Kidney (tissue), 13 donors: ENCODE measurements at regions not wholly inside any gene's neighbourhood (a gene's known extent, or its start where the extent isn't known, plus 50 kb on each side); places are given as distances from the start of the nearest gene placed in this dataset.

Experiments
- DNase-seq, 5 donors: peaks; one replicate each; pipeline ENCODE4 v3.0.0-alpha.2; 2013 to 2020
- FAIRE-seq: peaks from 2 replicates; lab custom pipeline; 2012; peaks lifted over from hg19 to GRCh38; lab: Jason Lieb, UNC
- H3K27ac ChIP-seq, 2 donors: one replicate each; pipeline ENCODE4 v1.7.0; 2013; ENCODE audit warnings: low read depth in 2 of 2, low read length in 2 of 2, inconsistent platforms in 1 of 2
- H3K27me3 ChIP-seq: one replicate; pipeline ENCODE4 v1.7.1; 2013; ENCODE audit warnings: low read length, inconsistent platforms; ENCODE audit not compliant: control insufficient read depth, insufficient read depth
- H3K36me3 ChIP-seq, 3 donors: one replicate each; pipeline versions ENCODE4 v1.7.0 to v1.7.1; 2013; ENCODE audit warnings: low read length in 3 of 3, control low read depth in 1 of 3, inconsistent platforms in 1 of 3; ENCODE audit not compliant: insufficient read depth in 3 of 3, control insufficient read depth in 2 of 3
- H3K4me1 ChIP-seq, 3 donors: one replicate each; pipeline versions ENCODE4 v1.7.0 to v1.7.1; 2013; ENCODE audit warnings: low read length in 3 of 3, inconsistent platforms in 1 of 3, low read depth in 1 of 3; ENCODE audit not compliant: control insufficient read depth in 2 of 3, insufficient read depth in 2 of 3
- H3K4me3 ChIP-seq, 3 donors: one replicate each; pipeline versions ENCODE4 v1.7.0 to v1.8.1; 2013; ENCODE audit warnings: low read length in 3 of 3, control low read depth in 1 of 3, inconsistent platforms in 1 of 3
- H3K9ac ChIP-seq, 3 donors: one replicate each; pipeline versions ENCODE4 v1.7.0 to v1.7.1; 2013; ENCODE audit warnings: low read length in 3 of 3, control low read depth in 1 of 3, inconsistent platforms in 1 of 3
- H3K9me3 ChIP-seq, 3 donors: one replicate each; pipeline versions ENCODE4 v1.7.0 to v1.7.1; 2013; ENCODE audit warnings: low read length in 3 of 3, control low read depth in 1 of 3, inconsistent platforms in 1 of 3; ENCODE audit not compliant: control insufficient read depth in 2 of 3, insufficient read depth in 1 of 3
- intact Hi-C: fragments of 100-400 bp; cut with DNase I; formaldehyde crosslinking; loops from one replicate; pipeline ENCODE4 v1.11.1; 2022
- TF ChIP-seq, protein P1 (sequence below): IDR thresholded peaks from 3 replicates; pipeline ENCODE4 v1.5.1; 2012; ENCODE audit warnings: mild to moderate bottlenecking, moderate library complexity, borderline replicate concordance; ENCODE audit not compliant: insufficient read depth; ENCODE audit errors: extremely low read depth
- donor health status: control.
- donor health status: control.
- donor health status: control.
- donor health status: control.
- donor health status: control.
- donor health status: DM: yes; HTN: yes; CAD: no.
- donor health status: Normal renal cell carcinoma (clear cell type).

DNA sequence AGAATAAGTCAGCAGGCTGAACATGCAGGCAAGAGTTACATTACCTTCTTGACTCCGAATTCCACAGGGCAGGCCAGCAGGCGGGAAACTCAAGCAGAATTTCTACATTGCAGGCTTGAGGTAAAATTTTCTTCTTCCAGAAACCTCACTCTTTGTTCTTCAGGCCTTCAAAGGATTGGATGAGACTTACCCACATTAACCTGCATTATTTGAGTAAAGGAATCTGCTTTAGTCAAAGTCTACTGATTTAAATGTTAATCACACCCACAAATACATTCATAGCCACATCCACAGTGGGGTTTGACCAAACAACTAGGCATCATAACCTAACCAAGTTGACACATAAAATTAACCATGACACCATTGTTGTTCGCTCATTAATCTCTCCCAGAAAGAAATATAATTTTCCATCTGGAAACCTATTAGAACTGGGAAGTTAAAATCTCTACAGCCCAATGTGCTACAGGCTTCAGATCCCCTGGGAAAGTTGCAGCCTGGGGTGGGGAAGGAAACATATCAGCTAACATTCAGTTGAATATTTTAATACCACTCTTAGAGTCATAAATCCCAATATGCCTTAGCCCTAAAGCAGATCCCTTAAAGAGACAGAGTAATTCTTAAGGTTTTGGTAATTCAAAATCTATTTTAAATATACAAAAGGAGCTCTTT lies 468.2 kb upstream of the TNP1 start:
- Histone ChIP-seq H3K27ac (no peak overlapping the region), H3K27me3 (no peaks in the 10 kb centered on the region), H3K9ac (no peak overlapping the region), H3K9me3 (no peaks in the 10 kb centered on the region), H3K4me1 (peaks cover 7 to 13% (median 10%) of the 10 kb centered on the region in 3 donors), H3K36me3 (no peaks in the 10 kb centered on the region), H3K4me3 (no peak overlapping the region)
- intact Hi-C loops: no loop called here
- TF ChIP-seq, protein P1, sequence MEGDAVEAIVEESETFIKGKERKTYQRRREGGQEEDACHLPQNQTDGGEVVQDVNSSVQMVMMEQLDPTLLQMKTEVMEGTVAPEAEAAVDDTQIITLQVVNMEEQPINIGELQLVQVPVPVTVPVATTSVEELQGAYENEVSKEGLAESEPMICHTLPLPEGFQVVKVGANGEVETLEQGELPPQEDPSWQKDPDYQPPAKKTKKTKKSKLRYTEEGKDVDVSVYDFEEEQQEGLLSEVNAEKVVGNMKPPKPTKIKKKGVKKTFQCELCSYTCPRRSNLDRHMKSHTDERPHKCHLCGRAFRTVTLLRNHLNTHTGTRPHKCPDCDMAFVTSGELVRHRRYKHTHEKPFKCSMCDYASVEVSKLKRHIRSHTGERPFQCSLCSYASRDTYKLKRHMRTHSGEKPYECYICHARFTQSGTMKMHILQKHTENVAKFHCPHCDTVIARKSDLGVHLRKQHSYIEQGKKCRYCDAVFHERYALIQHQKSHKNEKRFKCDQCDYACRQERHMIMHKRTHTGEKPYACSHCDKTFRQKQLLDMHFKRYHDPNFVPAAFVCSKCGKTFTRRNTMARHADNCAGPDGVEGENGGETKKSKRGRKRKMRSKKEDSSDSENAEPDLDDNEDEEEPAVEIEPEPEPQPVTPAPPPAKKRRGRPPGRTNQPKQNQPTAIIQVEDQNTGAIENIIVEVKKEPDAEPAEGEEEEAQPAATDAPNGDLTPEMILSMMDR: no peak
- FAIRE-seq (no peak), DNase-seq (no peak)

DNA sequence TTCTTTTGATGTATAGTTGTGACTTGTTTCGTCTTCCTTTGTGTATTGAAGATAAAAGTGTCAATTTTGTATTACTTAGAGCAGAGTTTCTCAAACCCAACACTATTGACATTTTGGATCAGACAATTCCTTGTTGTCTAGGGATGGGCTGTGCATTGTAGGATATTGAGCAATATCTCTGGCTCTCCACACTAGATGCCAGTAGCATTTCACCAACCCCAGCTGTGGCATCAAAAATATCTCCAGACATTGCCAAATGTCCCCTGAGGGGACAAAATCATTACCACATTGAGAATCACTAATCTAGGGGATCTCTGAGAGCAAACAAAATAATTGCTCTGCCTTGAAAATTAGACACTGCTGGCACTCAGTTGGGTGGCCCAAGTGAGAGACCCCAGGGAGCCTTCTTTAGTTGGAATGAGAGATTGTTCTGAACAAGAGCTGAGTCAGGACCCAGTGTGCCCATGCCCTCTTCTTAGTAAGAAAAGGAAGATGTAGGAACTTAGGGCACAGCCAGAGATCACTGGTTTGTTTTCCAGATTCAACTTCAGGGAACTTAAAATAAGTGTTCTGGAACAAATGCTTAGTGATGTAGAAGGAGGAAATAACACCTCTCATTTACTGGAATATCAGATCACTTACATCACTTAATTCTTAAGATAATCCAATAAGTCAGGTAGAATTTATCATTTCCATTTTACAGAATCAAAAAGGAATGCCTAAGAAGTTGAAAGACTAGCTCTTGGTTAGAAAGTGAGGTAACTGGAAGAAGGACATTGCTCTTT lies 466.6 kb upstream of the TNP1 start:
- Histone ChIP-seq H3K9ac (no peak overlapping the region), H3K27ac (no peak overlapping the region), H3K4me3 (no peak overlapping the region), H3K27me3 (no peaks in the 10 kb centered on the region), H3K36me3 (no peaks in the 10 kb centered on the region), H3K9me3 (no peaks in the 10 kb centered on the region), H3K4me1 (peaks cover 2 to 5% (median 4%) of the 10 kb centered on the region in 3 donors)
- intact Hi-C loops: no loop called here
- FAIRE-seq (no peak), DNase-seq (no peak)
- TF ChIP-seq, protein P1: no peak

DNA sequence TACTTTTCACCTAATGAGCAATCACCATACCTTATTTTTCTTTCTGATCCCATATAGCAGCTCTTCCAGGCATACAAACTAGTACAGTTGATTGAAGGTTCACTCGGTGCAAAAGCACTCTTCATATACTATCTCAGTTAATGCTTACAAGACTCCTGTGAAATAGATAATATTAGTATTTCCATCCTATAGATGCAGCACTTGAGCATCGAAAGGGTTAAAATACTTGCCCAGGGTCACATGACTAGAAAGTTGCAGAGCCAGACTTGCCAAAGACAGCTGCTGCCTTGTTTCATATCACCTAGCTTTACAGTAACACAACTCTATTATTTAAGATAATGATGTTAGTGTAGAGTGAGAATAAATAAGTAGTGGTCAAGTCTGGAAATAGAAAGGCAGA lies 466.0 kb upstream of the TNP1 start:
- Histone ChIP-seq H3K4me3 (no peak overlapping the region), H3K4me1 (peaks cover 0 to 1% (median 0%) of the 10 kb centered on the region in 3 donors), H3K27ac (no peak overlapping the region), H3K36me3 (no peaks in the 10 kb centered on the region), H3K9me3 (no peaks in the 10 kb centered on the region), H3K9ac (no peak overlapping the region), H3K27me3 (no peaks in the 10 kb centered on the region)
- TF ChIP-seq, protein P1: no peak
- FAIRE-seq: no peak
- intact Hi-C loops: no loop called here
- DNase-seq: no peak
